K562 (cell line): ENCODE measurements at regions not wholly inside any gene's neighbourhood (a gene's known extent, or its start where the extent isn't known, plus 50 kb on each side); places are given as distances from the start of the nearest gene placed in this dataset.

Source experiments
- CTCF ChIP-seq, 3 experiments: IDR thresholded peaks in 2 of 3; conservative IDR thresholded peaks in 1 of 3; 2 replicates each; pipeline ENCODE4 v1.5.1; 2011 to 2012; ENCODE audit warnings: low read length in 3 of 3, mild to moderate bottlenecking in 3 of 3, control low read depth in 2 of 3, improper control_type of control experiment in 1 of 3, inconsistent platforms in 1 of 3, low read depth in 1 of 3, mixed read lengths in 1 of 3, moderate library complexity in 1 of 3; ENCODE audit not compliant: insufficient read depth in 2 of 3
- DNMT1 ChIP-seq: fragments of 450-650 bp; IDR thresholded peaks from 2 replicates; pipeline ENCODE4 v1.6.1; 2016; ENCODE audit warnings: antibody characterized with exemption, mild to moderate bottlenecking
- FOXP1 ChIP-seq: sonication (generic); formaldehyde crosslinking; IDR thresholded peaks from 2 replicates; pipeline ENCODE4 v1.8.0; 2022; ENCODE audit warnings: mild to moderate bottlenecking, missing genetic modification reagents
- NFYB ChIP-seq: IDR thresholded peaks from 2 replicates; pipeline ENCODE4 v1.6.1; 2011; ENCODE audit warnings: mild to moderate bottlenecking, moderate library complexity; ENCODE audit not compliant: insufficient read length; ENCODE audit errors: extremely low read depth
- NR3C1 ChIP-seq: sonication (generic); formaldehyde crosslinking; IDR thresholded peaks from 2 replicates; pipeline ENCODE4 v1.8.1; 2022; ENCODE audit warnings: missing genetic modification reagents
- POLR2A ChIP-seq: fragments of 450-650 bp; conservative IDR thresholded peaks from 2 replicates; pipeline ENCODE4 v1.6.1; 2016
- RAD21 ChIP-seq, 2 experiments: fragments of 250-450 bp in 1 of 2; fragments of 450-650 bp in 1 of 2; sonication (Bioruptor Pico) in 1 of 2; formaldehyde crosslinking in 1 of 2; IDR thresholded peaks in 1 of 2; conservative IDR thresholded peaks in 1 of 2; 2 replicates each; pipeline versions ENCODE4 v1.4.0 to v1.8.0; 2020 to 2022; ENCODE audit warnings: mild to moderate bottlenecking in 2 of 2, moderate library complexity in 1 of 2
- YY1 ChIP-seq, 3 experiments: IDR thresholded peaks; 2 replicates each; pipeline ENCODE4 v1.6.1; 2011; ENCODE audit warnings: low read length in 2 of 3, mild to moderate bottlenecking in 2 of 3, moderate library complexity in 2 of 3, borderline replicate concordance in 1 of 3, control low read depth in 1 of 3, low read depth in 1 of 3; ENCODE audit not compliant: insufficient read depth in 3 of 3, insufficient replicate concordance in 2 of 3, control insufficient read depth in 1 of 3, insufficient read length in 1 of 3; ENCODE audit errors: extremely low read depth in 1 of 3
- ZBTB1 ChIP-seq: sonication (generic); formaldehyde crosslinking; IDR thresholded peaks from 2 replicates; pipeline ENCODE4 v1.8.1; 2023; ENCODE audit warnings: missing genetic modification reagents, low read depth, mild to moderate bottlenecking, borderline replicate concordance
- ZBTB17 ChIP-seq: fragments of 450-650 bp; formaldehyde crosslinking; IDR thresholded peaks from 2 replicates; pipeline ENCODE4 v1.4.0; 2020; ENCODE audit warnings: mild to moderate bottlenecking
- ZNF263 ChIP-seq: sonication (generic); formaldehyde crosslinking; IDR thresholded peaks from 2 replicates; pipeline ENCODE4 v1.8.0; 2022; ENCODE audit warnings: mild to moderate bottlenecking, missing genetic modification reagents, borderline replicate concordance
- ZNF584 ChIP-seq: fragments of 200-800 bp; sonication (Bioruptor generic); IDR thresholded peaks from 2 replicates; pipeline ENCODE4 v1.6.1; 2016; ENCODE audit warnings: low read depth, mild to moderate bottlenecking, missing genetic modification characterization, missing compliant biosample characterization
- ZNF639 ChIP-seq, 2 experiments: fragments of 200-800 bp in 1 of 2; sonication (Bioruptor generic) in 1 of 2; sonication (generic) in 1 of 2; formaldehyde crosslinking in 1 of 2; IDR thresholded peaks in 1 of 2; conservative IDR thresholded peaks in 1 of 2; 2 replicates each; pipeline versions ENCODE4 v1.5.0 to v1.6.1; 2016 to 2020; ENCODE audit warnings: missing compliant biosample characterization in 1 of 2, missing genetic modification characterization in 1 of 2, missing genetic modification reagents in 1 of 2
- TF ChIP-seq, protein P1 (sequence below): fragments of 250-450 bp; sonication (Bioruptor Pico); IDR thresholded peaks from 2 replicates; pipeline ENCODE4 v1.8.0; 2021; ENCODE audit warnings: mild to moderate bottlenecking, moderate library complexity

GRCh38 chr12:125503128-125503527 is 437.9 kb downstream of the AACS start:
- no peak for TF ChIP-seq DNMT1
- TF ChIP-seq ZBTB1 = no peak
- TF ChIP-seq POLR2A = no peak
- TF ChIP-seq, protein P1, sequence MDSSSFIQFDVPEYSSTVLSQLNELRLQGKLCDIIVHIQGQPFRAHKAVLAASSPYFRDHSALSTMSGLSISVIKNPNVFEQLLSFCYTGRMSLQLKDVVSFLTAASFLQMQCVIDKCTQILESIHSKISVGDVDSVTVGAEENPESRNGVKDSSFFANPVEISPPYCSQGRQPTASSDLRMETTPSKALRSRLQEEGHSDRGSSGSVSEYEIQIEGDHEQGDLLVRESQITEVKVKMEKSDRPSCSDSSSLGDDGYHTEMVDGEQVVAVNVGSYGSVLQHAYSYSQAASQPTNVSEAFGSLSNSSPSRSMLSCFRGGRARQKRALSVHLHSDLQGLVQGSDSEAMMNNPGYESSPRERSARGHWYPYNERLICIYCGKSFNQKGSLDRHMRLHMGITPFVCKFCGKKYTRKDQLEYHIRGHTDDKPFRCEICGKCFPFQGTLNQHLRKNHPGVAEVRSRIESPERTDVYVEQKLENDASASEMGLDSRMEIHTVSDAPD (CRISPR knock-in tag) = no peak
- no peak for TF ChIP-seq ZBTB17
- no peak for TF ChIP-seq ZNF639 (CRISPR knock-in tag; conservative IDR thresholded peaks at IDR 0.05 in 1 of 2, IDR thresholded peaks at IDR 0.05 in 1 of 2)
- no peak for TF ChIP-seq CTCF (IDR thresholded peaks at IDR 0.05 in 2 of 3, conservative IDR thresholded peaks at IDR 0.05 in 1 of 3; ENCODE audit: insufficient read depth in 2 of 3, low read depth in 1 of 3, low read length in 3 of 3)
- TF ChIP-seq YY1 (IDR thresholded peaks at IDR 0.05; ENCODE audit: borderline replicate concordance in 1 of 3, control insufficient read depth in 1 of 3, extremely low read depth in 1 of 3, insufficient read depth in 3 of 3, insufficient read length in 1 of 3, insufficient replicate concordance in 2 of 3, low read depth in 1 of 3, low read length in 2 of 3) = no peak
- TF ChIP-seq FOXP1 (CRISPR knock-in tag) = no peak
- TF ChIP-seq ZNF584 (CRISPR knock-in tag) = no peak
- TF ChIP-seq NFYB = no peak
- no peak for TF ChIP-seq NR3C1 (CRISPR knock-in tag)
- TF ChIP-seq ZNF263 (CRISPR knock-in tag) = no peak
- no peak for TF ChIP-seq RAD21 (CRISPR knock-in tag; conservative IDR thresholded peaks at IDR 0.05 in 1 of 2, IDR thresholded peaks at IDR 0.05 in 1 of 2)
